Ammon's horn (tissue), 1 donor: ENCODE measurements at regions not wholly inside any gene's neighbourhood (a gene's known extent, or its start where the extent isn't known, plus 50 kb on each side); places are given as distances from the start of the nearest gene placed in this dataset.
"Not testable (repeated sequence)": the region's sequence is repeated elsewhere in the genome, so short reads cannot be mapped to it uniquely, and the experiment has no call there.

Source experiments
- DNase-seq: peaks from one replicate; pipeline ENCODE4 v3.0.0-alpha.2; 2016; ENCODE audit warnings: low spot score

- no peak for DNase-seq
Measured at GRCh38 chr3:105979961-105980360, 111.1 kb upstream of the CBLB start.

GRCh38 chr3:105982207-105982606 lies 113.4 kb upstream of the CBLB start:
- no peak for DNase-seq

DNA sequence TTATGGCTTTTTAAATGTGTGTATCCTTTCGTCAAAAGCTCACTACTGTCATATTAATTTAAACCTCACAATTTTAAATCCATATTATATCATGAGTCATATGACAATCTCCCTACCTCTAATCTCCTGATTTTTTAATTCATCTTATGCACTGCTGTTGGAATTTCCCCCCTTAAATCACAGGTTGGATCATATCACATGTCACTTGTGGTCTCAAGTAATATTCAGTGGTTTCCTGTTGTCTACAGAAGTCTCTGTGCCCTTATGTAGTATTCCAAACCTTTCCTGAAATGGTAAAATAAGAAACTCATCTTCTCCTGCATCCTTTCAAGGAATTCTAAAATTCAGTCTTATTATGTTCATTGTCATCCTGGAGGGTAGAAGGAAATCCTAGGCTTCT lies 116.0 kb upstream of the CBLB start:
- DNase-seq: no peak

GRCh38 chr3:105986343-105986742 lies 117.5 kb upstream of the CBLB start:
- DNase-seq: not testable (repeated sequence)

GRCh38 chr3:105987809-105988208 lies 119.0 kb upstream of the CBLB start:
- no peak for DNase-seq

- DNase-seq: no peak
Measured at GRCh38 chr3:105988540-105989212, 119.9 kb upstream of the CBLB start.

DNA sequence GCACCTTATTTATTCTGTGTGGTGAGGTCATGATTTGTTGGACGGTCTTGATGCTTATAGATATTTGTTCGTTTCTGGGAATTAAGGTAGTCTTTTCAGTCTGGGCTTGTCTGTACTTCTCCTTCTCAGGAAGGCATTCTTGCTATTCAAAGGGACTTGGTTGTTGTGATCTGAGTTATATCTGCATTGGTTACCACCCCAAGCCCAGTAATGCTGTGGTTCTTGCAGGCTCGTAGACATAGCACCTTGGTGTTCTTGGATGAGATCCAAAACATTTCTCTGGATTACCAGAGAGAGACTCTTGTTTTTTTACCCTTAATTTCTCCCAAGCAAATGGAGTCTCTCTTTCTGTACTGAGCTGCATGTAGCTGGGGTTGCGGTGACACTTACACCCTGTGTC lies 128.0 kb upstream of the CBLB start:
- DNase-seq: no peak

GRCh38 chr3:105997466-105997799 lies 128.6 kb upstream of the CBLB start:
- DNase-seq: no peak

- no peak for DNase-seq
Measured at GRCh38 chr3:105997800-105998526, 129.2 kb upstream of the CBLB start.

GRCh38 chr3:105999856-106000255 lies 131.0 kb upstream of the CBLB start:
- no peak for DNase-seq

DNA sequence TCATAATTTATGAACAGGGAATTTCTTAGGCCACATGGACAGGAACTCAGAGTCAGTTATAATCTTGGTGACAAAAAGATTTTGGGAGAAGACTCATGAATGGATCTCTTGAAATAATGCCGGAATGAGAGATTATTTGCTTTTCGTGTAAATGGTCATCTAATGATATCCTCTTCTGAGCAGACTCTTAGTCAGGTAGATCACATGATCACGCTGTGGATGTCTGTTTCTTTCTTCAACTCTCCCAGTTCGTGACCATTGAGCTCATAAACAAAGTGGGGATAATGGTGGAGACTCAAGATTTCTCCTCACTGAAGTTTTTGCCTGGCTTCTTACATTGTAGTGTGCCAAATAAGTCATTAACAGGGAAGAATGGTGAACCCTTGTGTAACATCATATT lies 133.1 kb upstream of the CBLB start:
- no peak for DNase-seq

GRCh38 chr3:106004137-106004681 lies 135.4 kb upstream of the CBLB start:
- no peak for DNase-seq

GRCh38 chr3:106004826-106005225 lies 136.0 kb upstream of the CBLB start:
- DNase-seq: no peak

- DNase-seq: no peak
Measured at GRCh38 chr3:106006001-106006400, 137.2 kb upstream of the CBLB start.

DNA sequence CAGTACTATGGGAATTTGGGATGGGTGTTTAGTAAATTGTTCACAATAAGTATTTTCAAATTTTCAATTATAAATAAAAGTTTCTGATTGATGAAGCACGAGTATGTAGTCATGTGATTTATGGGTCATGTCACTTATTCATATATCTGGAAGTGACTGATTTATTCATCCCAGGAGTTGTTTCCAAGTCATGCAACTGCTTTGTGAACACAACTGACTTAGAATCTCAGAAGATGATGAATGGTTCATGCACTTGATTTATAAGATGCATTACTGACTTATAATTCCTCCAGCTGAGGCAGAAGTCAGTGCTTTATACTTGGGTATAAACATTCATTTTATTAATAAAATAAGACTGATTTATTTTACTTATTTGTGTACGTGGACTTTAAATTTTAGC lies 137.8 kb upstream of the CBLB start:
- DNase-seq: no peak

GRCh38 chr3:106007512-106007911 lies 138.7 kb upstream of the CBLB start:
- no peak for DNase-seq

DNA sequence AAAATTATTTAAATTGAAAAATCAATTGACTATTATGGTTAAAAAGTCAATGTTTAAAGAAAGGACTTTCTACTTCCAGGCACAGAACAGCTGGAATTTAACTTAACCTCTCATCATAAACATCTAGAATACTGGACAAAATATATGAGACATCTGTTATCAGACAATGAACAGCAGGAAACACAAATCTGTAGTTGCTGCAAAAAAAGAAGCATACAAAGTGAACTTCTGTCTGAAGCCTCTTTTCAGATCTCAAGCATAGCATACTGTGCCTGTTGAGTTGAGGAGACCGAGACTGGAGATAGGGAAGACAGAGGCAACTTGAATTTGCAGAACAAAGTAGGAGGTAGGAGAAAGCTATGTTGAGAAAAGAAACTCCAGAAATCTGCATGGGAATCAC lies 140.0 kb upstream of the CBLB start:
- DNase-seq: no peak

DNA sequence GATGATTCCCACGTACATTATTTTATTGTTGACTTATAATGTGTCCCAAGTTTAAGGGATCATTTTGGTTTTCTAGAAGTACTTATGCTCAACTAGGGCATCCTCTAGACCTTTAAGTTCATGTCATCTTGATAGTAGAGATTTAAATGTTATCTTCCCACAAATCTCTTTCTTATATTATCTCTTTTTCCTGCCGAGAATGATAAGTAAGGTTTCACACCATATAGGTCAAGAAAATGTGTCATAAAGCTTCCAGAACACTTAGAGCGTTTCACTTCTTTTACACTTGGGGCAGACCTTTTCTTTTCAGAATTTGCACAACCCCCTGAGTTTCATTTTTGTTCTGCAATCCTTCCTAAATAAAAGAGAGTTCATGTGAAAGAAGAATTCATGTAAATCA lies 142.0 kb upstream of the CBLB start:
- DNase-seq: no peak

DNA sequence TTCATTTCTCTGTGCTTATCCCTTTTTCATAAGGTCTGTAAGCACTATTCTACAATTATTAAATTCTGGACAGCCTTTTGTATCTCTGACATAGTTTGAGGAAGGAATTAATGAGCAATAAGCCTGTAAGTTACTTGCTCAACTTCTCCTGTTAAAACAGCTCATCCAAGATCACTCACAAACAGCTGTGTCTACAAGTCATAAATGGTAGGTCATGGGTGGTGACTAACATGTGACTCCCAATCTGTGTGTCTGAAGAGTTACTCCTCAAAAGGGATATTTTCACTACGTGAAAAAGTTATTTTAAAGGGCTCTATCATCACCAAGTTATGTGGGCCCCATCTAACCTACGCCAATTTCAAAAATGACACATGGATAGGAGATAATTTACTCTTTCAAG lies 145.2 kb upstream of the CBLB start:
- DNase-seq: no peak

- DNase-seq: no peak
Measured at GRCh38 chr3:106014518-106014917, 145.7 kb upstream of the CBLB start.

- no peak for DNase-seq
Measured at GRCh38 chr3:106014971-106015370, 146.2 kb upstream of the CBLB start.

DNA sequence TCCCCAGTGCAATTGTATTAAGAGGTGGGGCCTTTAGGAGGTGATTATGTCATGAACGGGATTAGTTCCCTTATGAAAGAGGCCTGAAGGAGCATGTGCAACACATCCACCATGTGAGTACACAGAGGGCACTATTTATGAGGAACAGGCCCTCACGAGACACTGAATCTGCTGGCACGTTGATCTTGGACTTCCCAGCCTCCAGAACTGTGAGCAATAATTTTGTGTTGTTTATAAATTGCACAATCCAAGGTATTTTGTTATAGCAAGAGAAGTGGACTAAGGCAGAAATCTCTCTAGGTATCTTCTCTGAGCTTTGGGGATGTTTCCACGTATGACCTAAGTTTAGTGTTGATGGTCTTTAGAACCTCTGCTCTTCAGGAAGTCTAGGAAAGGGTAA lies 149.3 kb upstream of the CBLB start:
- DNase-seq: no peak

DNA sequence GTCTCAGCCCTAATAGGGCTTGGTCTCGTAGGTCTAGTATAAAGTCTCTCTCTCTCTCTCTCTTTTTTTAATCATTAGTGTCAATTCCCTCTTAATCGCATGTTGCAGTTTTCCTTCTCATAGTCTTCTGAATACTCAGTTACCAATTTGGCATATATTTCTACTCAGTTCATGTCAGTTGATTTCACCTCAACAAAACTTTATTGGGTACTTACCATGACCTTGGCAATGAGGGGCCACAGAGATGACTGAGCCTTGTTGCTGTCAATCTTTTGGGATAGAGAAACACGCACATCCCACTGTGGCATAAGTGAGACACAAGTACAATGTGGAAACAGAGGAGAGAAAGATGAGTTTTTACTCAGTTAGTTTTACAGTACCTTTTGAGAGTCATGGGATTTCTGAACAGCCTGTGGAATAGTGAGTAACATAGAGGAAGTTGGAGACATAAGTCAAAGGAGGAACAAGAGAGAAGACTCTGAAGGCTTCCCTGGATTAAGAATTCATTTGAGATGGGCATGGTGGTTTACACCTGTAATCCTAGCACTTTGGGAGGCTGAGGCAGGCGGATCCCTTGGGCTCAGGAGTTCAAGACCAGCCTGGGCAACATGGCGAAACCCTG lies 150.2 kb upstream of the CBLB start:
- DNase-seq: no peak
